Psoas muscle (tissue), 7 donors: ENCODE measurements at regions not wholly inside any gene's neighbourhood (a gene's known extent, or its start where the extent isn't known, plus 50 kb on each side); places are given as distances from the start of the nearest gene placed in this dataset.
A peak's percentile ranks its signal among the peaks of the same experiment; 100 is the strongest.

Source experiments
- ATAC-seq, 4 donors: fragments of 200-7000 bp; cut with Tn5 transposase; one replicate each; pipeline ENCODE4 v1.9.1; 2020; ENCODE audit warnings: moderate library complexity in 3 of 4, mild to moderate bottlenecking in 2 of 4
- DNase-seq, 2 donors: peaks; one replicate each; pipeline ENCODE4 v3.0.0-alpha.2; 2020
- H3K27ac ChIP-seq: fragments of 200-600 bp; one replicate; pipeline ENCODE4 v1.8.0; 2022
- H3K27me3 ChIP-seq, 3 donors: fragments of 200-600 bp in 1 of 3; one replicate each; pipeline versions ENCODE4 v1.6.1 to v1.8.0; 2013 to 2022; ENCODE audit warnings: low read length in 2 of 3, mild to moderate bottlenecking in 2 of 3, moderate library complexity in 1 of 3; ENCODE audit not compliant: insufficient read depth in 3 of 3
- H3K36me3 ChIP-seq, 2 donors: fragments of 200-600 bp in 1 of 2; one replicate each; pipeline versions ENCODE4 v1.6.1 to v1.8.0; 2013 to 2022; ENCODE audit warnings: low read depth in 1 of 2, mild to moderate bottlenecking in 1 of 2, moderate library complexity in 1 of 2; ENCODE audit not compliant: insufficient read depth in 1 of 2
- H3K4me1 ChIP-seq: fragments of 200-600 bp; one replicate; pipeline ENCODE4 v1.8.0; 2022
- H3K4me3 ChIP-seq: fragments of 200-600 bp; one replicate; pipeline ENCODE4 v1.8.0; 2022; ENCODE audit warnings: mild to moderate bottlenecking
- H3K9me3 ChIP-seq: fragments of 200-600 bp; one replicate; pipeline ENCODE4 v1.8.0; 2022
- WGBS, 3 donors: extraction: QIAGEN DNeasy Blood & Tissue Kit; methylation state at CpG; one replicate each; pipeline versions ENCODE4 v1.1.6 to v1.1.7; 2013; 5-methylcytosine and 5-hydroxymethylcytosine counted together
- intact Hi-C, 2 donors: fragments of 100-400 bp; cut with DNase I; formaldehyde crosslinking; loops; one replicate each; pipeline versions ENCODE4 v1.11.0 to v1.14.2; 2022
- TF ChIP-seq, protein P1 (sequence below): fragments of 200-600 bp; IDR thresholded peaks from one replicate; pipeline ENCODE4 v1.8.0; 2022; ENCODE audit warnings: antibody characterized with exemption
- donor health status: healthy with polysubstance abuse.
- donor health status: DM: no; HTN: no; CAD: no; lungs with moderate emphysema.
- donor health status: Bipolar disorder and iron deficiency.
- donor health status: healthy.
- donor health status: DM: yes; HTN: yes; CAD: no.
- donor health status: DM: no; HTN: no; CAD: no.
- donor health status: DM: yes; HTN: yes; CAD: no.

DNA sequence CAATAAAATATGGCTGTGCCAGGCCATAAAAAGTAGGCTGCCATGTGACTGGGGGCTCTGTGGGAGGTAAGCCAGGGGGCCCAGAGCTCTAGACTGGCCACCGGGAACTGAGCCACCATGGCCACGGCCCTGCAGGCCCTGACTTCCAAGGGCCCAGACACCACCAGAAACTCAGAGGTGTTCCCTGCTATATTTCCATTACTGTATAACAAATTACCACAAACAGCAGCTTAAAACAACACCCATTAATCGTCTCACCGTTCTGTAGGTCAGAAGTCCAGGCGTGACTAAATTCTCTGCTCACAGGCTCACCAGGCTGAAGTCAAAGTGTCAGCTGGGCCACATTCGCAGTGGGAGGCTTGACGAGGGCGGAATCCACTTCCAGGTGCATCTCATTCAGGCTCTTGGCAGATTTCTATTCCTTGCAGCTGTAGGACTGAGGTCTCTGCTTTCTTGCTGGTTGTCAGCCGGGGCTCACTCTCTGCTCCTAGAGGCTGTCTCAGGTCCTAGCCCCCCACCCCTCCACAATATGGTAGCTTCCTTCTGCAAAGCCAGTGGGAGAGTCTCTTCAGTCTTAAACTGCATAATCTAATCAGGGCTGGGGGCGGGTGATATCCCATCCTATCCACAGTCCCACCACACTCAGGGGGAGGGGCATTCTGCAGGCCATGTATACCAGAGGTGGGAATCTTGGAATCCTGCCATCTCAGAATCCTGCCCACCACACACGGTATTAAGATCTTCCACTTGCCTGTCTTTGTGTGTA lies 125.4 kb downstream of the C5orf15 start:
- Histone ChIP-seq H3K27ac (no peak overlapping the region), H3K4me1 (no peaks in the 10 kb centered on the region), H3K9me3 (no peaks in the 10 kb centered on the region), H3K4me3 (no peak overlapping the region), H3K36me3 (no peaks in the 10 kb centered on the region), H3K27me3 (no peaks in the 10 kb centered on the region)
- intact Hi-C loops: no loop called here
- WGBS, 3 donors: 71 to 79% (median 75%) methylated on average over 11 of the region's 11 CpGs
- TF ChIP-seq, protein P1, sequence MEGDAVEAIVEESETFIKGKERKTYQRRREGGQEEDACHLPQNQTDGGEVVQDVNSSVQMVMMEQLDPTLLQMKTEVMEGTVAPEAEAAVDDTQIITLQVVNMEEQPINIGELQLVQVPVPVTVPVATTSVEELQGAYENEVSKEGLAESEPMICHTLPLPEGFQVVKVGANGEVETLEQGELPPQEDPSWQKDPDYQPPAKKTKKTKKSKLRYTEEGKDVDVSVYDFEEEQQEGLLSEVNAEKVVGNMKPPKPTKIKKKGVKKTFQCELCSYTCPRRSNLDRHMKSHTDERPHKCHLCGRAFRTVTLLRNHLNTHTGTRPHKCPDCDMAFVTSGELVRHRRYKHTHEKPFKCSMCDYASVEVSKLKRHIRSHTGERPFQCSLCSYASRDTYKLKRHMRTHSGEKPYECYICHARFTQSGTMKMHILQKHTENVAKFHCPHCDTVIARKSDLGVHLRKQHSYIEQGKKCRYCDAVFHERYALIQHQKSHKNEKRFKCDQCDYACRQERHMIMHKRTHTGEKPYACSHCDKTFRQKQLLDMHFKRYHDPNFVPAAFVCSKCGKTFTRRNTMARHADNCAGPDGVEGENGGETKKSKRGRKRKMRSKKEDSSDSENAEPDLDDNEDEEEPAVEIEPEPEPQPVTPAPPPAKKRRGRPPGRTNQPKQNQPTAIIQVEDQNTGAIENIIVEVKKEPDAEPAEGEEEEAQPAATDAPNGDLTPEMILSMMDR: no peak
- ATAC-seq (no peak), DNase-seq (no peak)

DNA sequence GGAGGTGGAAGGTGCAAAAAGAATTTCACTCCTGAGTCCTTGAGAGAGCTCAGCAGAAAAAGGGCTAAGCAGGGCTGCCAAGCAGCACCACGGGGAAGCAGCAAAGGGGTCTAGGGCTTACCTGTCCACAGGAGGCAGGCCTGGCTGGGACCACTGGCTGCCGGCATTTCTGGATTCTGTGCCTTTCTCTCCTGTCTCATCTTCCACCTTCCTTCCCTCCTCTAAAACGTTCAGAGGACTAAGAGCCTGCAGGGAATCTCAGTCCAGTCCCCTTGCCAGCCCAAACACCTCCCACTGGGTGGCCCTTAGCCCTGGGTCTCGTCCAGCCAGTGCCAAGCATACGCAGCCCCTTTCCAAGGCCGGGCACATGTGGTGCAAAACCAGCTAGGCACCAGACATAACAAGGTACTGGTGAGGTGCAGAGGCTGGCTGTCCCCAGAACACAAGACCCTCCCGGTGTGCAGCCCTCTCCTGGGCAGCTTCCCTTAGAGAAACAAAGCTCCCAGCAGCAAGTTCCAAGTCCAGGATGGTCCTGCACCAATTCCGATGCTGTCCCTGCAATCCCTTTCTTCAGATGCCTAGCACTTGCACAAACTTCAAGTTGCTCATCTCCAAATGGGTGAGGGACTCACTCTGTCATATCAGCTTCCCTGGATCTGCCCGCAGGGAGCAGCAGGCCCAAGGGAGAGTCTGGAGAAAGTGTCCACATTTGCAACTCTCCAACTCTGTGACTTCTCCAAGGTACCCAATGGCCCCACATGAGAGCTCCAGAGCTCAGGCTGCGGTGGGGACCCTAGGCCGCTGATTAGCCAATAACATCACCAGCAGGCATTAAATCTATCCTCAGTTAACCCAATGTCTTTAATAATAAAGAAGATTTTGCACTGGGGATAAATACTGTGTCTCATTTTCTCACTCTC lies 126.3 kb downstream of the C5orf15 start:
- H3K4me1 ChIP-seq: no peaks in the 10 kb centered on the region
- intact Hi-C loops: no loop called here
- no peak overlapping the region for H3K27ac ChIP-seq
- DNase-seq: no peak
- TF ChIP-seq, protein P1: no peak
- H3K4me3 ChIP-seq: no peak overlapping the region
- 66 to 73% (median 70%) methylated on average over 11 of the region's 11 CpGs for WGBS, 3 donors
- H3K27me3 ChIP-seq: no peaks in the 10 kb centered on the region
- no peaks in the 10 kb centered on the region for H3K9me3 ChIP-seq
- no peak for ATAC-seq
- no peaks in the 10 kb centered on the region for H3K36me3 ChIP-seq

DNA sequence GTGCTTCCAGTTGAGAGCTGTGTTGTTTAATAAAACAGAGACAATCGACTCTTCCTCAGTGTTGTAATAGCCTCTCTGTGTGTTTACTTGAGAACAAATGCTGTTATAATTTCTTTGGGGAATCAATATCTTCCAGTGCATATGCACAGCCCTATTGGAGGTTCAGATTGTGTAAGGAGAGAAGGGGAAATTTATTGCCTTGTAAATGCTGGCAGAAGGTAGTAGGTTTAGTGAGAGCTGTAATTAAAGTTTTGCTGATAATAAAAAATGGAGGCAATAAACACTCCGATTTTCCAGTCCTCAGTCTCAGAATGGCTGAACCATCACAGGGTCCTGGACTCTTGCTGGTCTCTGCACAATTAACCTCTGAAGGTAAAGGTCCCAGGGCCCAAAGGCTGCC lies 128.3 kb downstream of the C5orf15 start:
- no peak for DNase-seq
- 59 to 72% (median 61%) methylated on average over 2 of the region's 2 CpGs for WGBS, 3 donors
- H3K36me3 ChIP-seq: no peaks in the 10 kb centered on the region

DNA sequence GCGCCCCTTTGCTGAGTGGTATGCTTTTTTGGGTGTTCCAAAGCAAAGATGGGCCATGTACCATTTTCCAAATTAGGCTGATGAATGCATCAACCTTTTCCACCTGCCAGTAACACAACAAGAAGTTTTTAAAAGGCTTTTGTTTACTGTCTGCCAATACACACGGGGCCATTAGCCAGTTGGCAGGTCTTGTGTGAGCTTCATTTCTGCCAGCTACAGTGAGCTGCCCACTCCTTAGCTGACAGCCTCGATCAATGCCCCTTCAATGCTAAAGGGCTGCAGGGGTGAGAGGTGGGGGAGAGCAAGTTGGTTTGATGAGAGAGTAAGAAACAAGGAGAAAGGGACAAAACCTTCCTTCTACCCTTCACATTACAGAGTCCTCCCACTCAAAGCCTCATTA lies 128.7 kb downstream of the C5orf15 start:
- Histone ChIP-seq H3K4me1 (no peaks in the 10 kb centered on the region), H3K4me3 (no peak overlapping the region), H3K27ac (no peak overlapping the region), H3K9me3 (no peaks in the 10 kb centered on the region), H3K27me3 (no peaks in the 10 kb centered on the region), H3K36me3 (no peaks in the 10 kb centered on the region)
- peak in 1 of 4 donors; percentile 33 for ATAC-seq
- WGBS, 3 donors: 23 to 31% (median 28%) methylated on average over 3 of the region's 3 CpGs
- no peak for DNase-seq
- intact Hi-C loops: no loop called here
- TF ChIP-seq, protein P1: no peak

More for the DNA sequence above, 128.3 kb downstream of the C5orf15 start:
- H3K27me3 ChIP-seq: no peaks in the 10 kb centered on the region
- H3K27ac ChIP-seq: no peak overlapping the region
- ATAC-seq: no peak
- TF ChIP-seq, protein P1: no peak
- H3K9me3 ChIP-seq: no peaks in the 10 kb centered on the region
- H3K4me1 ChIP-seq: no peaks in the 10 kb centered on the region
- H3K4me3 ChIP-seq: no peak overlapping the region
- intact Hi-C loops: no loop called here
